ENCODE measurements at regions not wholly inside any gene's neighbourhood (a gene's known extent, or its start where the extent isn't known, plus 50 kb on each side); places are given as distances from the start of the nearest gene placed in this dataset.

DNA sequence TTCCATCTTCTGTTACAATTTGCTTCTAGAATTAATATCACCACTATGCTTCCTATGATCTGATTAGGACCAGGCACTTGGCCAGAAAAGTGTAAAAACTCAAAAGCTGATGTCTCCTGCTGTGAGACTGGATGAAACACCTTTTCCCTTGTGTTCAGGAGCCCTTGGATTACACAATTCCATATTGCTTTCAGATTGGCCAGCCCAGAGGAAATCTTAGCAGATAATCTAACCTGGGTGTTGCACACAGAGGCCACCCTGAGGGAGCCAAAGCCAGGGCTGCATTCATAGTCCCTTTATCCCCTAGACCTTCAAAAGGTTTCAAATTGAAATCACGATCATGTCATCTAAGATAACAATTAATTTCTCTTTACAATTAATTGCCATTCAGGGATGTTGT is 94.1 kb upstream of the SELENOP start:
- no peaks in the 10 kb centered on the region for H3F3A ChIP-seq (ENCODE audit: low read depth)
- no peak overlapping the region for H3K27ac ChIP-seq
- no peak for TF ChIP-seq EZH2 (IDR thresholded peaks at IDR 0.05)
- TF ChIP-seq, protein P1, sequence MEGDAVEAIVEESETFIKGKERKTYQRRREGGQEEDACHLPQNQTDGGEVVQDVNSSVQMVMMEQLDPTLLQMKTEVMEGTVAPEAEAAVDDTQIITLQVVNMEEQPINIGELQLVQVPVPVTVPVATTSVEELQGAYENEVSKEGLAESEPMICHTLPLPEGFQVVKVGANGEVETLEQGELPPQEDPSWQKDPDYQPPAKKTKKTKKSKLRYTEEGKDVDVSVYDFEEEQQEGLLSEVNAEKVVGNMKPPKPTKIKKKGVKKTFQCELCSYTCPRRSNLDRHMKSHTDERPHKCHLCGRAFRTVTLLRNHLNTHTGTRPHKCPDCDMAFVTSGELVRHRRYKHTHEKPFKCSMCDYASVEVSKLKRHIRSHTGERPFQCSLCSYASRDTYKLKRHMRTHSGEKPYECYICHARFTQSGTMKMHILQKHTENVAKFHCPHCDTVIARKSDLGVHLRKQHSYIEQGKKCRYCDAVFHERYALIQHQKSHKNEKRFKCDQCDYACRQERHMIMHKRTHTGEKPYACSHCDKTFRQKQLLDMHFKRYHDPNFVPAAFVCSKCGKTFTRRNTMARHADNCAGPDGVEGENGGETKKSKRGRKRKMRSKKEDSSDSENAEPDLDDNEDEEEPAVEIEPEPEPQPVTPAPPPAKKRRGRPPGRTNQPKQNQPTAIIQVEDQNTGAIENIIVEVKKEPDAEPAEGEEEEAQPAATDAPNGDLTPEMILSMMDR (IDR thresholded peaks at IDR 0.05), result no peak
- TF ChIP-seq EZH2phosphoT487 (IDR thresholded peaks at IDR 0.05), result no peak
- no peak overlapping the region for H3K27ac Mint-ChIP-seq
- H3K9me3 Mint-ChIP-seq, result peaks cover 2% of the 10 kb centered on the region
- H3K27me3 ChIP-seq, result peaks cover 56% of the 10 kb centered on the region
- H3K36me3 Mint-ChIP-seq, result no peaks in the 10 kb centered on the region
- no peak overlapping the region for H3K4me3 ChIP-seq
- no peaks in the 10 kb centered on the region for H3K9me3 ChIP-seq (ENCODE audit: low read depth)
- H3K27me3 Mint-ChIP-seq (ENCODE audit: insufficient read depth, low read depth), result peaks cover 21% of the 10 kb centered on the region
- no peaks in the 10 kb centered on the region for H3K79me2 ChIP-seq (ENCODE audit: low read depth)
- no peak for DNase-seq (ENCODE audit: low spot score)
- no peaks in the 10 kb centered on the region for H4K20me1 ChIP-seq (ENCODE audit: low read depth)
- H3K4me1 ChIP-seq, result no peaks in the 10 kb centered on the region
- H3K4me1 Mint-ChIP-seq, result peaks cover 4% of the 10 kb centered on the region
- no peak overlapping the region for H3K9ac ChIP-seq
- H3K4me2 ChIP-seq, result no peak overlapping the region
- no peak overlapping the region for H2AFZ ChIP-seq (replicated peaks)
- H3K4me3 Mint-ChIP-seq, result no peak overlapping the region
- no peaks in the 10 kb centered on the region for H3K36me3 ChIP-seq

DNA sequence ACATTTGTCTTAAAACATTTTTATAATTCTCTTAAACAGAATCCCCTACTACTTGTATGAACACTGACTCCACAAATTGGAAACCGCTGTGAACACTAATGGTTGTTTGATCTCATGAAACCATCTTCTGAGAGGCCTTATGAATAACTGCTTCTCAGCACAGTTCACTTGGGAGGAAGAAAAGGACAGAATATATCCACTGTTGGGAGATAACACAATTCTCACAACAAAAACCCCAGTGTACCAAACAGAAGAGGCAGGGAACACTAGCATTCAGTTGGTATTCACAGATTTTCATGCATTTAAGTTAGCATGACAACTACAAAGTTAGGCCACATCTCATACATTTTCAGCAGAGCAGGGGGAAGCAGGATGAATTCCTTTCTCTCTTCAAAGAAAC is 89.0 kb upstream of the SELENOP start:
- H3K9me3 Mint-ChIP-seq, result peaks cover 2% of the 10 kb centered on the region
- Histone ChIP-seq H3K9me3 (ENCODE audit: low read depth) (no peaks in the 10 kb centered on the region), H3K9ac (no peak overlapping the region), H3K27ac (no peak overlapping the region), H3K4me2 (no peak overlapping the region), H2AFZ (replicated peaks) (no peak overlapping the region), H3K36me3 (no peaks in the 10 kb centered on the region), H4K20me1 (ENCODE audit: low read depth) (no peaks in the 10 kb centered on the region), H3K79me2 (ENCODE audit: low read depth) (no peaks in the 10 kb centered on the region), H3K4me1 (no peaks in the 10 kb centered on the region), H3K4me3 (no peak overlapping the region), H3F3A (ENCODE audit: low read depth) (no peaks in the 10 kb centered on the region), H3K27me3 (peaks cover 13% of the 10 kb centered on the region)
- TF ChIP-seq EZH2phosphoT487 (IDR thresholded peaks at IDR 0.05) (no peak), EZH2 (IDR thresholded peaks at IDR 0.05) (no peak)
- TF ChIP-seq, protein P1 (IDR thresholded peaks at IDR 0.05), result no peak
- no peaks in the 10 kb centered on the region for H3K36me3 Mint-ChIP-seq
- no peak overlapping the region for H3K27ac Mint-ChIP-seq
- no peaks in the 10 kb centered on the region for H3K4me1 Mint-ChIP-seq
- H3K27me3 Mint-ChIP-seq (ENCODE audit: insufficient read depth, low read depth), result peaks cover 9% of the 10 kb centered on the region
- DNase-seq (ENCODE audit: low spot score), result no peak
- no peak overlapping the region for H3K4me3 Mint-ChIP-seq

DNA sequence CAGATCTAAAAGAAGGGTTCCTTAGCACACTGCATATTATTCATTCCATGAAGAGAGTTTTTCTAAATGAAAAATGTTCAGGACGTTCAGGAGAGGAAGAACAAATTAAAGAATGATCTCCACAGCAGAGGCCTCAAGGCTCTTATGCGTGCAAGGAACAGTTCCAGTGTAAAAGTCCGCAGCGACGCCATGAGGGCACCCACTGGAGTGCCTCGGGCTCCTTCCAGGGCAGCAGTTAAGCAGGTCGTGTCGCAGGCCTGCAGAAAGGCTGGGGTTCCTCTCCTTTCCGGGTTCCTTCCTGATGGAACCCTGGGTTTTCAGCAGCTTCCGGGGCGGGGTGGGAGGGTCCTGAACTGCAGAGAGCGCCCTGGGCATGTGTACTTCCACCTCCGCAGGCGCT is 87.1 kb upstream of the SELENOP start:
- H3K4me1 Mint-ChIP-seq, result no peaks in the 10 kb centered on the region
- Histone ChIP-seq H3F3A (ENCODE audit: low read depth) (no peaks in the 10 kb centered on the region), H2AFZ (replicated peaks) (no peak overlapping the region), H3K9me3 (ENCODE audit: low read depth) (no peaks in the 10 kb centered on the region), H3K27me3 (no peaks in the 10 kb centered on the region), H3K79me2 (ENCODE audit: low read depth) (no peaks in the 10 kb centered on the region), H3K9ac (no peak overlapping the region), H3K4me1 (no peaks in the 10 kb centered on the region), H3K4me2 (no peak overlapping the region), H3K4me3 (no peak overlapping the region), H4K20me1 (ENCODE audit: low read depth) (no peaks in the 10 kb centered on the region), H3K27ac (no peak overlapping the region), H3K36me3 (no peaks in the 10 kb centered on the region)
- H3K36me3 Mint-ChIP-seq, result no peaks in the 10 kb centered on the region
- no peak overlapping the region for H3K4me3 Mint-ChIP-seq
- H3K27me3 Mint-ChIP-seq (ENCODE audit: insufficient read depth, low read depth), result peaks cover 2% of the 10 kb centered on the region
- no peak for DNase-seq (ENCODE audit: low spot score)
- TF ChIP-seq, protein P1 (IDR thresholded peaks at IDR 0.05), result no peak
- no peak for TF ChIP-seq EZH2 (IDR thresholded peaks at IDR 0.05)
- no peak for TF ChIP-seq EZH2phosphoT487 (IDR thresholded peaks at IDR 0.05)
- H3K9me3 Mint-ChIP-seq, result no peaks in the 10 kb centered on the region
- no peak overlapping the region for H3K27ac Mint-ChIP-seq
